Effector CD4-positive, alpha-beta T cell (primary cell): ENCODE measurements at regions not wholly inside any gene's neighbourhood (a gene's known extent, or its start where the extent isn't known, plus 50 kb on each side); places are given as distances from the start of the nearest gene placed in this dataset.

Experiments used
- DNase-seq: peaks from one replicate; pipeline ENCODE4 v3.0.0-alpha.2; 2020

- no peak for DNase-seq
Measured at GRCh38 chr9:90948156-90948555, 146.5 kb downstream of the SYK start.

DNA sequence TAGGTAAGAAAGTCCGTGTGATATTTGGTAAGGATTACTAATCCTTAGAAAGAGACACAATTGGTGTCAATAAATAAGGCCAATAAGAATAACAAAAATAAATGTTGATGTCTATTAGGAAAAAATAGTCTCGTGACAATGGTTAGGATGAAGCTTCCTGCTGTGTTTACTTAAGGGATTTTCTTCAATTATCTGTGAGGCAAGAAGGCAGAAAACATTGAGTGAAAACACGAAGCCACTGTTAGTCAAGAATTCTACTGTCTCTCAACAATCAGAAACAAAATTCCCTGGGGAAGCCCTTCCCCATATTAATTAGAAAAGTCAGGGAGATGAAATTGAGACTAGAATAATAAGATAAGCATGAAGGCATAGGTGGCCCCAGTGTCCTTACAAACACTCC lies 149.0 kb downstream of the SYK start:
- no peak for DNase-seq

DNA sequence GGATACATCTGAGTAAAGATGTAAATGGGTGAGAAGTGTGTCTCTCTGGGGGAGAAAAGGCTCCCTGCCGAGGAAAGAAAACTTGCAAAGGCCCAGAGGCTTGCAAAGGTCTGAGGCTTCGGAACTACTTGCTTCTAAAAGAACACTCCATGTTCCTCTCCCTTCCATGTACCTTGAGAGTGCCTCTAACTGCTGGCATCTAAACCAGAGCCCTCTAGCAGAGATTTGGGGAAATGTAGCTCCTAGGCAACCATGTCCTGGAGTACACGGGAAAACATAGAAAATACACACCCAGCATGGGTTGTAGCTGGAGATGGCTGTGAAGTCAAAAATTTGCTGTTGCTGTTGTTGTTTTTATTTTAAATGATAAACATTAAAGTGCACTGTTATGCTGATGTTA lies 151.6 kb downstream of the SYK start:
- no peak for DNase-seq

- DNase-seq = no peak
Measured at GRCh38 chr9:90953805-90954204, 152.2 kb downstream of the SYK start.

DNA sequence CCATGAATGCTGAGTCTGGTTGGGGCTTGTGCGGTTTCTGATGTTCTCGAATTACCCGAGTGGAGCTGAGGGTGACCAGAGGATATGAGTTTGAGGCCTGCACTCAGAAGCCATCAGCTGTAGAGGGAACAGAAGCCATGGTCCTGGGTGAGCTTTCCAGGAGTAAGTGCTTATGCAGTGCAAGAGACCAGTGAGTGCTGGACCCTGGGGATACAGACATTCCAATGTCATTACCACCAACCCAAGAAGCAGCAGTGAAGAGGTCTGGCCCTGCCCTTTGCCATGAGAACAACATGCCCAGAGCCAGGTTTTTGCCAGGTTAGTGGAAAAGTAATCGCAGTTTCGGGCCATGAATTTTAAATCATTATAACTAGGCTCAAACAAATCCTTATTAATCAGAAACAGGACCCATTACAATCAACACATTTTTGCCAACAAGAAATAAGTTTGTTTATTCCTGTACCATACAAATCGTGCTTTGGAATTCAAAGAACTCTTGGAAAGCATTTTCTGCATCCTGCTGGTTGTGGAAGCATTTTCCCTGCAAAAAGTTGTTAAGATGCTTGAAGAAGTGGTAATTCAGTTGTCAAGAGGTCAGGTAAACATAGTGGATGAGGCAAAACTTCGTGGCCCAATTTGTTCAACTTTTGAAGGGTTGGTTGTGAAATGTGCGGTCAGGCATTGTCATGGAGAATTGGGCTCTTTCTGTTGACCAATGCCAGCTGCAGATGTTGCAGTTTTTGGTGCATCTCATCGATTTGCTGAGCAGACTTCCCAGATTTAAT lies 154.6 kb downstream of the SYK start:
- no peak for DNase-seq

DNA sequence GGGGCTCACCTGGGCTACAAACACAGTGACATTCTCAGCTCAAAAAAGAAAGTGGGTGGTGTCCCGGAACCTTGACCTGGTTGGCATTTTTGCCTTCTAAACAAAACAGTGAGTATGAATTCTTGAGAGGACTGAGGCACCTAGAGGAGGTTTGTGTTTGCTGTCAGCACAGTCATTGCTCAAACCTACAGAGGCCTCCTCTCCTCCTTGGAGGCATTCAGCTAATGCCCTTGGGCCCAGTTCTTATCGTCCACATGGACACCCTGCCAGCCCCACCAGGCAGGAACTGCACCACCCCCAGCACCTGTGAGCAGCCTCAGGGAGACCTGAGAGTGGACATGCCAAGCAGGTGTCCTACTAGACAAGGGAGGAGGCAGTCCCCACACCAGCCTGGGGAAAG lies 156.7 kb downstream of the SYK start:
- DNase-seq = no peak

GRCh38 chr9:90960941-90961340 lies 159.3 kb downstream of the SYK start:
- no peak for DNase-seq

DNA sequence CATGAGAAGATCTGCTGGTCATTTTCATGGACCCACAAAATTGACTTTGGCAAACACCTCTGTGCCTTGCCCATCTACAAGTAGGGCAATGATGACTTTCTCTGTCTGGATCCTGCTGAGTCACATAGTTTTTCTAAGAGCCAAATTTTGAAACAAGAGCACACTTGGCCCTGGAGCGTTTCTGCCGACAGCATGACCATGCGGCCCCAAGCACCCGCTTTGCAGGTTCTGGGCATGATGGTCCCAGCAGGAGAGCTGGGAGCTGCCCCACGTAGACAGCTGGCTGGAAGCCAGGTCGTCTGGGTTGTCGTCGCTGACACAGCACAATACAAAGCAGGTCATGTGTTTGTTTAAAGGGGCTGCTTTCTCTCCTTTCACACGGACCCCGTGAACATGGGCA lies 159.8 kb downstream of the SYK start:
- no peak for DNase-seq

DNA sequence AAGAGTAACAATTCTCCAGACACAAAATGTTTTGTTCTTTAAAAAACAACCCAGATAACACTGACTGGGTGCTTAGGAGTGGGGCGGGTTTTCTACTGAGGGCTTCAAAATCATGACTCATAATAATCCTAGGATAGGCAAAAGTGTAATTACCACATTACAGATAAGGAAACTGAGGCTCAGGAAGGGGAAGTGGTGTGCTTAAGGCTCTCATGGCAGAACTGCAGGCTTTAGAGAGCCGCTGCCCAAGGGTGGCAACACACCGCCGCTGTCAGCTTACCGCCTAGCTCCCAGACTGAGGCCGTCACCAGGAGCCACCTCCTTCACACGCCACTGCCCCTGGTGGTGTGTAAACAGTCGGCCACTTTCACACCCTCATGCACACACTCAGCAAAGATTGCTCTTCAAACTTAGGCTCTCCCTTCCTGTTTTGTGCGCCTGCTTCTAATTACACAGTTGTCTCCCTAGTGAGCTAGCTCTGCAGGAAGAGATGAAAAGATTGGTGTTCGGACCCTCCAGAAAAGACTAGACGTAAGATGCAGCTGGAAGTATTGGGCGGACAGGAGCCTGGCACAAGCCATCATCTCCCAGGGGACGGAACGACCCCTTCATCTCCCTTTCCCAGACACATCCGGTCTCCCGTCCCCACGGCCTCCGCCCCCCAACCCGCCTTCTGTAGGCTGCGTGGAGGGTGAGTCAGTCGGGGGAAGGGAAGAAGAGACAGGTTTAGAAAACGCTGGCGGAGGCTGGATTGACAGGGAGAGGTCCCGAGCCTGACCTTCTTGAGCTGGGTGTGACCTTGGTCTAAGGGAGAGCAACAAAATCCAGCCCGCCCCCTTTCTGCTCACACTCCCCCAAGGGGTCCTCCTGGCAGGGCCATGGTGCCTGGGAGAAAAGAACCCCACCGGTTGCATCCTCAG lies 162.7 kb downstream of the SYK start:
- no peak for DNase-seq

- no peak for DNase-seq
Measured at GRCh38 chr9:90965226-90966030, 163.8 kb downstream of the SYK start.

DNA sequence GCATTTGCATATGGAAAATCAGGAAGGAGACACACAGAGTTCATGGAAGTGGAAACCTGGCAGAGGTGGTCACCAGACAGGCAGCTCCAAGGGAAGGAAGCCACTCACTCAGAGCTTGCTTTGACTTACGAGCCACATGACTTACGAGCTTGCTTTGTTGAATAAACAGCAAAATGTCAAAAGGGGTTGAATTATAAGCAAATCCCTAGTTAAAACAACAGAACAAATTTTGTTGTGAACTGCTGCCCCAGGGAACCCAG lies 164.3 kb downstream of the SYK start:
- DNase-seq = no peak

- no peak for DNase-seq
Measured at GRCh38 chr9:90966480-90967144, 165.0 kb downstream of the SYK start.

- no peak for DNase-seq
Measured at GRCh38 chr9:90967145-90967538, 165.5 kb downstream of the SYK start.

GRCh38 chr9:90969021-90969675 lies 167.5 kb downstream of the SYK start:
- DNase-seq = no peak

GRCh38 chr9:90970608-90971007 lies 169.0 kb downstream of the SYK start:
- no peak for DNase-seq

DNA sequence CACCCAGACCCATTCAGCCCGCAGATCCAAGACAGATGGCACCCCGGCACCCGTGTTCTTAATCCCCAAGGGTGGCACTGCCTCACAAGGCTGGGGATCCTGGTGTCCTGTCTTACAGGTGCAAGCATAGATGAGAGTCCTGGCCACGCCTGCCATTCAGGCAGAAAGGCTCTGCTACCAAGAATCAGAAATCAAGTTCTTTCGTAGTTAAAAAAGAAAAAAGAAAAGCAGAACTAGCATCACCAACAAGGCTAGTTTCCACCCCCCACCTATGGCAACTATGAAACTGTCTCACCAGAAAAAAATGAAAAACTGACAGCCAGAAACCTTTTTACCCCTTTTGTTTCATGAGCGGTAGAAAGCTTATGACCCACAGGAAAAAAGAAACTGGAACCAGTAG lies 170.4 kb downstream of the SYK start:
- no peak for DNase-seq

DNA sequence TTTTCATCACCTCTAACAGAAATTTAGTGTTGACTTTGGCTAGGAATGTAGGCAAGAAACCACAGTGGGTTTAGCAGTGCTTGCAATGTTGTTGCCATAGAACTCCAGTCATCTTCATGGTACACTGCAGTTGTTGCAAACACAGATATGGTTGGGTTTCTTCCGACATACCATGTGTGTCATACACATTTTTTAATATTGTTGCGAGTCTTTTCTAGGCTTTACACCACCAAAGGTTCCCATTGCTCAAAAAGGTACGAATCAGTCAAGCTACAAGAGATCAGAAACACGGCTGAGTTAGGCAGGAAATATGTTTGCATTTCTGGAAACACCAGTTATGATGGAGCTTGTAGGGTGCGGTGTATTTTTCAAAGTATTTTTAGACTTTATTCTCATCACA lies 172.4 kb downstream of the SYK start:
- DNase-seq = no peak

GRCh38 chr9:90974643-90975245 lies 173.1 kb downstream of the SYK start:
- DNase-seq = no peak

GRCh38 chr9:90975781-90976538 lies 174.3 kb downstream of the SYK start:
- no peak for DNase-seq

DNA sequence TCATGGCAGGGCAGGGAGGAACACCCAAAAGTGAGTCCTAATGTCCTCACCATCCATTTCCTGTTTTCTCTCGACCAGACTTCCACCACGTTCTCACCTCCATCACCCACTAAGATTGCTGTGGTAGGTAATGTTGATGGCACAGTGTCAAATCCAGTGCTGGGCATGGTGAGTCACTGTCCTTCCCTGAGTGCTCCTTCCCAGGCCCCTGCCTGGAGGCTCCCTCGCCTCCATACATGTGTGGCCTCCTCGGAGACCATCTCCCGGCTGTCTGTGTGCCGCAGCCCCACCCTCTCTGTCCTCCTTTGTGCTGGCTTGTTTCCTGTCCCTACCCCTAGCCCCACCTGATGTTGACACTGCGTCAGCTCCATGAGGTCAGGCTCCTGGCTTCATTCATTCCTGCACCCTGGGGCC lies 177.5 kb downstream of the SYK start:
- DNase-seq = no peak

DNA sequence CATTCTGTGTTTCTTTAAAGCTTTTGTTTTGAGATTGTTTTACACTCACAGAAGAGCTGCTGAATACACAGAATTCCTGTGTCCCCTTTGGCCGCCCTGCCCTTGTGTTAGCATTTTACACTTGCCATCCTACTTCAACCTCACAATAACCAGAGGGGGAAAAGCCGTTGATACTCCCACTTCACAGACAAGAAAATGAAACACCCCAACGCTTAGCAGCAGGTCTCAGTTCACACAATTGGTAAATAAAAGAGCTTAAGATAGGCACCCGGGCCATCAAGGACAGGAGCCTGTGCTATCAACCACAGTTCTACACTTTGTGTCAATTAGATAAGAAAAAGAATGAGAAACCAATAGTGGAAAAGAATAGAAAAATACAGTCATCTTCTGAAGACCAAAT lies 178.0 kb downstream of the SYK start:
- no peak for DNase-seq
